Hematopoietic multipotent progenitor cell treated with erythropoietin and hydrocortisone succinate and interleukin-3 and kit ligand, for 17 days (in vitro differentiated cells): ENCODE measurements at regions not wholly inside any gene's neighbourhood (a gene's known extent, or its start where the extent isn't known, plus 50 kb on each side); places are given as distances from the start of the nearest gene placed in this dataset.
"Not testable (repeated sequence)": the region's sequence is repeated elsewhere in the genome, so short reads cannot be mapped to it uniquely, and the experiment has no call there.

Experiments
- DNase-seq: peaks from one replicate; pipeline ENCODE4 v3.0.0-alpha.2; 2015; ENCODE audit warnings: low spot score

GRCh38 chr11:116335891-116336290, 436.9 kb downstream of the BUD13 start:
- DNase-seq: no peak

- no peak for DNase-seq
These were observed 437.7 kb downstream of the BUD13 start for GRCh38 chr11:116335078-116335477.

- no peak for DNase-seq
These were observed 438.2 kb downstream of the BUD13 start for GRCh38 chr11:116334596-116334995.

- DNase-seq: no peak
These were observed 439.7 kb downstream of the BUD13 start for GRCh38 chr11:116333001-116333535.

GRCh38 chr11:116332391-116332790, 440.4 kb downstream of the BUD13 start:
- no peak for DNase-seq

- no peak for DNase-seq
These were observed 441.4 kb downstream of the BUD13 start for GRCh38 chr11:116331381-116331780.

GRCh38 chr11:116330439-116331185, 442.2 kb downstream of the BUD13 start:
- no peak for DNase-seq

GRCh38 chr11:116329354-116330090, 443.3 kb downstream of the BUD13 start:
- DNase-seq: no peak

- no peak for DNase-seq
These were observed 443.9 kb downstream of the BUD13 start for GRCh38 chr11:116328851-116329250.

- DNase-seq: no peak
These were observed 444.4 kb downstream of the BUD13 start for GRCh38 chr11:116328391-116328790.

GRCh38 chr11:116326146-116326545, 446.6 kb downstream of the BUD13 start:
- no peak for DNase-seq

GRCh38 chr11:116325247-116325646, 447.5 kb downstream of the BUD13 start:
- DNase-seq: no peak

GRCh38 chr11:116324077-116324476, 448.7 kb downstream of the BUD13 start:
- DNase-seq: not testable (repeated sequence)

- no peak for DNase-seq
These were observed 455.6 kb downstream of the BUD13 start for GRCh38 chr11:116317212-116317611.

GRCh38 chr11:116314006-116314405, 458.8 kb downstream of the BUD13 start:
- no peak for DNase-seq

GRCh38 chr11:116312570-116313391, 460.0 kb downstream of the BUD13 start:
- DNase-seq: no peak

- no peak for DNase-seq
These were observed 461.6 kb downstream of the BUD13 start for GRCh38 chr11:116311206-116311605.

- DNase-seq: no peak
These were observed 462.1 kb downstream of the BUD13 start for GRCh38 chr11:116310698-116311097.

- no peak for DNase-seq
These were observed 462.6 kb downstream of the BUD13 start for GRCh38 chr11:116310226-116310625.

- DNase-seq: no peak
These were observed 463.3 kb downstream of the BUD13 start for GRCh38 chr11:116309446-116309845.

- no peak for DNase-seq
These were observed 470.0 kb downstream of the BUD13 start for GRCh38 chr11:116302756-116303155.

GRCh38 chr11:116301141-116301540, 471.6 kb downstream of the BUD13 start:
- DNase-seq: no peak
